Thyroid gland (tissue), 4 donors: ENCODE measurements at regions not wholly inside any gene's neighbourhood (a gene's known extent, or its start where the extent isn't known, plus 50 kb on each side); places are given as distances from the start of the nearest gene placed in this dataset.

Experiments
- DNase-seq, 2 donors: peaks; one replicate each; pipeline ENCODE4 v3.0.0-alpha.2; 2019
- H3K27ac ChIP-seq, 3 donors: fragments of 200-600 bp; sonication (generic); 1 replicate in 2 of 3; 2 replicates in 1 of 3; pipeline ENCODE4 v1.5.1; 2016 to 2019; ENCODE audit warnings: mild to moderate bottlenecking in 1 of 3, moderate library complexity in 1 of 3
- H3K27me3 ChIP-seq: fragments of 200-600 bp; sonication (generic); one replicate; pipeline ENCODE4 v1.5.1; 2019
- H3K36me3 ChIP-seq, 2 donors: fragments of 200-600 bp; sonication (generic); one replicate each; pipeline ENCODE4 v1.5.1; 2016 to 2019
- H3K4me1 ChIP-seq, 2 donors: fragments of 200-600 bp; sonication (generic); one replicate each; pipeline ENCODE4 v1.5.1; 2017 to 2019
- H3K4me3 ChIP-seq, 3 donors: fragments of 200-600 bp; sonication (generic); replicated peaks in 1 of 3; 1 replicate in 2 of 3; 2 replicates in 1 of 3; pipeline ENCODE4 v1.5.1; 2016; ENCODE audit warnings: mild to moderate bottlenecking in 1 of 3
- H3K9me3 ChIP-seq: fragments of 200-600 bp; sonication (generic); one replicate; pipeline ENCODE4 v1.5.1; 2017
- CTCF ChIP-seq, 6 experiments: fragments of 200-600 bp in 3 of 6; fragments of 450-650 bp in 3 of 6; sonication (generic) in 3 of 6; IDR thresholded peaks; one replicate each; pipeline ENCODE4 v1.5.1; 2016 to 2019; ENCODE audit warnings: antibody characterized with exemption in 6 of 6, mild to moderate bottlenecking in 2 of 6, inconsistent platforms in 1 of 6, moderate library complexity in 1 of 6
- POLR2A ChIP-seq, 2 donors: fragments of 450-650 bp; IDR thresholded peaks; one replicate each; pipeline ENCODE4 v1.6.1; 2017; ENCODE audit warnings: antibody characterized with exemption in 2 of 2, mild to moderate bottlenecking in 2 of 2, moderate library complexity in 1 of 2
- WGBS, 2 donors: methylation state at CpG; one replicate each; pipeline ENCODE4 v1.1.5; 2017; 5-methylcytosine and 5-hydroxymethylcytosine counted together
- intact Hi-C: fragments of 100-400 bp; cut with DNase I; formaldehyde crosslinking; loops from one replicate; pipeline ENCODE4 v1.15.1; 2023

GRCh38 chr3:31057891-31058290, 163.4 kb upstream of the GADL1 start:
- no peaks in the 10 kb centered on the region for H3K9me3 ChIP-seq
- H3K27me3 ChIP-seq: no peaks in the 10 kb centered on the region
- intact Hi-C loops: no loop called here
- H3K4me3 ChIP-seq: no peak overlapping the region
- TF ChIP-seq POLR2A (IDR thresholded peaks at IDR 0.05): no peak
- DNase-seq: no peak
- 90 to 91% methylated on average over 3 of the region's 3 CpGs for WGBS, 2 donors
- H3K27ac ChIP-seq: no peak overlapping the region
- no peaks in the 10 kb centered on the region for H3K36me3 ChIP-seq
- H3K4me1 ChIP-seq: no peaks in the 10 kb centered on the region

- intact Hi-C loops: no loop called here
- DNase-seq: no peak
- H3K27me3 ChIP-seq: no peaks in the 10 kb centered on the region
- TF ChIP-seq CTCF (IDR thresholded peaks at IDR 0.05) (no peak), POLR2A (IDR thresholded peaks at IDR 0.05) (no peak)
- no peaks in the 10 kb centered on the region for H3K36me3 ChIP-seq
- no peaks in the 10 kb centered on the region for H3K9me3 ChIP-seq
- H3K27ac ChIP-seq: no peak overlapping the region
- H3K4me1 ChIP-seq: no peaks in the 10 kb centered on the region
- no peak overlapping the region for H3K4me3 ChIP-seq
Observed at GRCh38 chr3:31064021-31064420, 169.6 kb upstream of the GADL1 start.

- intact Hi-C loops: no loop called here
- TF ChIP-seq POLR2A (IDR thresholded peaks at IDR 0.05) (no peak), CTCF (IDR thresholded peaks at IDR 0.05) (no peak)
- no peaks in the 10 kb centered on the region for H3K9me3 ChIP-seq
- no peaks in the 10 kb centered on the region for H3K4me1 ChIP-seq
- no peaks in the 10 kb centered on the region for H3K27me3 ChIP-seq
- no peak overlapping the region for H3K27ac ChIP-seq
- WGBS, 2 donors: 86 to 91% methylated on average over 1 of the region's 1 CpG
- no peak overlapping the region for H3K4me3 ChIP-seq
- no peak for DNase-seq
- H3K36me3 ChIP-seq: no peaks in the 10 kb centered on the region
Observed at GRCh38 chr3:31065765-31066164, 171.3 kb upstream of the GADL1 start.

- no peak for DNase-seq
- Histone ChIP-seq H3K27me3 (no peaks in the 10 kb centered on the region), H3K9me3 (no peaks in the 10 kb centered on the region), H3K4me3 (no peak overlapping the region), H3K4me1 (no peaks in the 10 kb centered on the region), H3K27ac (no peak overlapping the region), H3K36me3 (no peaks in the 10 kb centered on the region)
- TF ChIP-seq CTCF (IDR thresholded peaks at IDR 0.05) (no peak), POLR2A (IDR thresholded peaks at IDR 0.05) (no peak)
- intact Hi-C loops: no loop called here
- WGBS, 2 donors: 77 to 86% methylated on average over 5 of the region's 5 CpGs
Observed at GRCh38 chr3:31067004-31067403, 172.5 kb upstream of the GADL1 start.

- Histone ChIP-seq H3K27ac (no peak overlapping the region), H3K4me1 (no peaks in the 10 kb centered on the region), H3K4me3 (no peak overlapping the region), H3K27me3 (no peaks in the 10 kb centered on the region), H3K9me3 (no peaks in the 10 kb centered on the region), H3K36me3 (no peaks in the 10 kb centered on the region)
- WGBS, 2 donors: 94 to 100% methylated on average over 2 of the region's 2 CpGs
- no peak for DNase-seq
- intact Hi-C loops: no loop called here
- TF ChIP-seq POLR2A (IDR thresholded peaks at IDR 0.05) (no peak), CTCF (IDR thresholded peaks at IDR 0.05) (no peak)
Observed at GRCh38 chr3:31075471-31075870, 181.0 kb upstream of the GADL1 start.

GRCh38 chr3:31075876-31076275, 181.4 kb upstream of the GADL1 start:
- no peak overlapping the region for H3K4me3 ChIP-seq
- DNase-seq: no peak
- no peaks in the 10 kb centered on the region for H3K4me1 ChIP-seq
- H3K36me3 ChIP-seq: no peaks in the 10 kb centered on the region
- TF ChIP-seq POLR2A (IDR thresholded peaks at IDR 0.05) (no peak), CTCF (IDR thresholded peaks at IDR 0.05) (no peak)
- H3K27me3 ChIP-seq: no peaks in the 10 kb centered on the region
- 80 to 82% methylated on average over 4 to 6 of the region's 6 CpGs for WGBS, 2 donors
- intact Hi-C loops: no loop called here
- no peak overlapping the region for H3K27ac ChIP-seq
- H3K9me3 ChIP-seq: no peaks in the 10 kb centered on the region
